ENCODE measurements at regions not wholly inside any gene's neighbourhood (a gene's known extent, or its start where the extent isn't known, plus 50 kb on each side); places are given as distances from the start of the nearest gene placed in this dataset.

GRCh38 chr11:109197656-109198055 lies 224.3 kb upstream of the C11orf87 start:
- no peak overlapping the region for H3K14ac ChIP-seq (ENCODE audit: insufficient read length)
- peak; percentile 13 for FAIRE-seq
- no peaks in the 10 kb centered on the region for H3K36me3 ChIP-seq (ENCODE audit: control insufficient read depth in 2 of 4, insufficient read depth in 4 of 4, low read length in 3 of 4)
- H4K5ac ChIP-seq (ENCODE audit: insufficient read length, low read depth, low read length), result no peak overlapping the region
- H3K23ac ChIP-seq (ENCODE audit: insufficient read length), result no peak overlapping the region
- no peak for DNase-seq (ENCODE audit: low read depth in 1 of 2, low spot score in 2 of 2)
- no peak overlapping the region for H3K4me2 ChIP-seq (ENCODE audit: insufficient read depth in 1 of 2, low read depth in 2 of 2, low read length in 2 of 2)
- no peak overlapping the region for H3K18ac ChIP-seq (ENCODE audit: extremely low read depth, low read length)
- H2BK120ac ChIP-seq (replicated peaks; ENCODE audit: low read depth, low read length), result no peak overlapping the region
- H3K4me1 ChIP-seq (replicated peaks in 1 of 4; ENCODE audit: control insufficient read depth in 3 of 4, insufficient read depth in 4 of 4, low read length in 3 of 4), result no peaks in the 10 kb centered on the region
- H3K9me3 ChIP-seq (ENCODE audit: insufficient read depth in 2 of 2, low read depth in 1 of 2, low read length in 1 of 2), result peaks cover 0 to 3% of the 10 kb centered on the region in 2 experiments; a peak in 1 of 4 replicates
- ChIA-PET CTCF (ENCODE audit: partially characterized antibody) (no interaction called here), POLR2A (ENCODE audit: partially characterized antibody) (no interaction called here)
- H3K4ac ChIP-seq (replicated peaks; ENCODE audit: insufficient read length, low read depth, low read length), result no peak overlapping the region
- H3K79me2 ChIP-seq (ENCODE audit: control insufficient read depth in 1 of 2, insufficient read depth in 2 of 2, low read length in 2 of 2), result no peaks in the 10 kb centered on the region
- H2AFZ ChIP-seq (ENCODE audit: low read length), result peak overlapping the region; percentile 84
- no peak overlapping the region for H2BK15ac ChIP-seq (ENCODE audit: low read length)
- no peaks in the 10 kb centered on the region for H4K20me1 ChIP-seq (replicated peaks in 1 of 2; ENCODE audit: control insufficient read depth in 1 of 2, insufficient read depth in 2 of 2, low read length in 2 of 2)
- no peak overlapping the region for H3K9ac ChIP-seq (replicated peaks in 1 of 4; ENCODE audit: extremely low read depth in 1 of 4, low read depth in 3 of 4, low read length in 3 of 4)
- no peak overlapping the region for H2BK5ac ChIP-seq (ENCODE audit: low read depth, low read length)
- H2BK12ac ChIP-seq (ENCODE audit: low read depth, low read length), result no peak overlapping the region
- H3K23me2 ChIP-seq (ENCODE audit: low read depth, low read length), result no peaks in the 10 kb centered on the region
- no peak overlapping the region for H3K27ac ChIP-seq (ENCODE audit: low read depth, low read length)
- no peaks in the 10 kb centered on the region for H3K27me3 ChIP-seq (replicated peaks in 1 of 4; ENCODE audit: control insufficient read depth in 3 of 4, extremely low read depth in 1 of 4, insufficient read depth in 3 of 4, low read length in 3 of 4)
- WGBS, 2 experiments (ENCODE audit: extremely low coverage in 1 of 2, insufficient coverage in 1 of 2, insufficient read length in 1 of 2, insufficient replicate concordance in 2 of 2, low coverage in 1 of 2, low lambda C conversion rate in 2 of 2, missing lambda C conversion rate in 1 of 2), result 95% methylated on average over 1 of the region's 1 CpG; no CpG with 5 or more reads in 1 of the 2 experiments
- no peak overlapping the region for H3K4me3 ChIP-seq (ENCODE audit: extremely low read depth in 1 of 4, insufficient read depth in 2 of 4, low read depth in 3 of 4, low read length in 4 of 4)
- no peak overlapping the region for H4K91ac ChIP-seq (replicated peaks; ENCODE audit: insufficient read length, low read length)
- H4K8ac ChIP-seq (ENCODE audit: extremely low read depth, insufficient read depth, low read length), result no peak overlapping the region
- H3K56ac ChIP-seq (replicated peaks; ENCODE audit: insufficient read length, low read depth, low read length), result no peak overlapping the region
- H2BK20ac ChIP-seq (ENCODE audit: low read length), result no peak overlapping the region
- H3K79me1 ChIP-seq (ENCODE audit: low read depth, low read length), result no peaks in the 10 kb centered on the region
- H2AK5ac ChIP-seq (ENCODE audit: low read depth, low read length), result no peak overlapping the region
- TF ChIP-seq CTCF (IDR thresholded peaks at IDR 0.05; ENCODE audit: control extremely low read depth in 1 of 3, insufficient read depth in 1 of 3, low read depth in 1 of 3, low read length in 3 of 3), result no peak
- no peak for TF ChIP-seq TAF1 (IDR thresholded peaks at IDR 0.05; ENCODE audit: low read depth, low read length)
- no peak for TF ChIP-seq BCL11A (IDR thresholded peaks at IDR 0.05; ENCODE audit: low read depth in 2 of 2, low read length in 2 of 2)
- no peak for TF ChIP-seq CEBPB (IDR thresholded peaks at IDR 0.05; ENCODE audit: low read depth, low read length)
- no peak for TF ChIP-seq KDM1A (IDR thresholded peaks at IDR 0.05; ENCODE audit: borderline replicate concordance, low read length)
- no peak for TF ChIP-seq RBBP5 (IDR thresholded peaks at IDR 0.05; ENCODE audit: borderline replicate concordance, low read depth, low read length)
- TF ChIP-seq PHF8 (conservative IDR thresholded peaks at IDR 0.05; ENCODE audit: low read depth, low read length), result no peak
- TF ChIP-seq EZH2 (IDR thresholded peaks at IDR 0.05; ENCODE audit: low read depth, low read length, severe bottlenecking), result no peak
- TF ChIP-seq CTBP2 (IDR thresholded peaks at IDR 0.05; ENCODE audit: borderline replicate concordance, insufficient read depth, insufficient read length, low read length), result no peak
- TF ChIP-seq SIN3A (conservative IDR thresholded peaks at IDR 0.05 in 1 of 2, IDR thresholded peaks at IDR 0.05 in 1 of 2; ENCODE audit: low read depth in 1 of 2, low read length in 2 of 2), result no peak
- TF ChIP-seq BRCA1 (IDR thresholded peaks at IDR 0.05; ENCODE audit: low read depth, low read length), result no peak
- TF ChIP-seq RFX5 (IDR thresholded peaks at IDR 0.05; ENCODE audit: borderline replicate concordance, low read depth, low read length), result no peak
